ENCODE measurements at regions not wholly inside any gene's neighbourhood (a gene's known extent, or its start where the extent isn't known, plus 50 kb on each side); places are given as distances from the start of the nearest gene placed in this dataset.

- TF ChIP-seq CEBPB (IDR thresholded peaks at IDR 0.05; ENCODE audit: low read depth) (no peak), SRF (IDR thresholded peaks at IDR 0.05; ENCODE audit: low read depth) (no peak), YY1 (IDR thresholded peaks at IDR 0.05; ENCODE audit: extremely low read depth, insufficient replicate concordance, low read depth, low read length) (no peak), EZH2 (IDR thresholded peaks at IDR 0.05) (no peak), ZBTB33 (IDR thresholded peaks at IDR 0.05; ENCODE audit: extremely low read depth, insufficient replicate concordance, low read length) (no peak), MAX (IDR thresholded peaks at IDR 0.05) (no peak), ATF3 (IDR thresholded peaks at IDR 0.05) (no peak), ZFX (IDR thresholded peaks at IDR 0.05) (no peak), ELF1 (IDR thresholded peaks at IDR 0.05; ENCODE audit: borderline replicate concordance, low read depth) (no peak), ZNF274 (IDR thresholded peaks at IDR 0.05; ENCODE audit: low read depth, low read length) (no peak), EZH2phosphoT487 (IDR thresholded peaks at IDR 0.05; ENCODE audit: borderline replicate concordance) (no peak), RAD21 (IDR thresholded peaks at IDR 0.05; ENCODE audit: low read depth) (no peak), REST (IDR thresholded peaks at IDR 0.05; ENCODE audit: low read depth) (no peak), JUND (IDR thresholded peaks at IDR 0.05) (no peak), CBX3 (IDR thresholded peaks at IDR 0.05; ENCODE audit: low read depth) (no peak), SIN3A (IDR thresholded peaks at IDR 0.05; ENCODE audit: low read depth) (no peak), EGR1 (IDR thresholded peaks at IDR 0.05; ENCODE audit: low read depth) (no peak), FOSL1 (IDR thresholded peaks at IDR 0.05; ENCODE audit: low read depth) (no peak)
- CTCF ChIA-PET = no interaction called here
- ATAC-seq (no peak), DNase-seq (ENCODE audit: low read depth, low spot score) (no peak)
- intact Hi-C loops (cut with micrococcal nuclease) = no loop called here
- no peak overlapping the region for H3K4me3 ChIP-seq (replicated peaks in 1 of 2; ENCODE audit: low read depth in 1 of 2, low read length in 2 of 2)
- peaks cover 0 to 4% of the 10 kb centered on the region in 2 experiments; a peak in 2 of 4 replicates for H3K9me3 ChIP-seq (ENCODE audit: control insufficient read depth in 1 of 2, insufficient read depth in 1 of 2, low read depth in 1 of 2, low read length in 2 of 2)
- no peak overlapping the region for H3K27ac ChIP-seq (ENCODE audit: low read depth, low read length)
- no peak overlapping the region for H2AFZ ChIP-seq (ENCODE audit: low read depth, low read length, poor library complexity, severe bottlenecking)
- no peak overlapping the region for H3K9ac ChIP-seq (ENCODE audit: low read length)
- H3K79me2 ChIP-seq (ENCODE audit: insufficient read depth, low read length) = no peaks in the 10 kb centered on the region
- RAD21 ChIA-PET (ENCODE audit: low non-redundant PET in 1 of 2, low total read pairs in 2 of 2, uncharacterized antibody in 2 of 2, unreplicated experiment in 2 of 2) = no interaction called here
- no peaks in the 10 kb centered on the region for H3K9me2 ChIP-seq (ENCODE audit: insufficient read depth)
- H3K27me3 ChIP-seq (ENCODE audit: insufficient read depth, low read length) = no peaks in the 10 kb centered on the region
- H3K36me3 ChIP-seq (ENCODE audit: control insufficient read depth in 1 of 2, insufficient read depth in 2 of 2, low read length in 2 of 2) = no peaks in the 10 kb centered on the region
- H3K4me2 ChIP-seq (ENCODE audit: low read length) = no peak overlapping the region
- no peaks in the 10 kb centered on the region for H4K20me1 ChIP-seq (ENCODE audit: insufficient read depth)
- POLR2A ChIA-PET = no interaction called here
- no TSS peak for BruUV-seq (replicated peaks)
- H3K4me1 ChIP-seq (ENCODE audit: control insufficient read depth in 1 of 2, insufficient read depth in 2 of 2, low read length in 2 of 2) = no peaks in the 10 kb centered on the region
Observed at GRCh38 chr9:28445211-28445610, 871.9 kb upstream of the C9orf72 start.
